H54 (cell line): ENCODE measurements at regions not wholly inside any gene's neighbourhood (a gene's known extent, or its start where the extent isn't known, plus 50 kb on each side); places are given as distances from the start of the nearest gene placed in this dataset.
"Not testable (repeated sequence)": the region's sequence is repeated elsewhere in the genome, so short reads cannot be mapped to it uniquely, and the experiment has no call there.

Experiments
- DNase-seq: peaks from one replicate; pipeline ENCODE4 v3.0.0; 2011; ENCODE audit warnings: low spot score, mixed read lengths; ENCODE audit not compliant: insufficient read length
- FAIRE-seq: peaks from 3 replicates; lab custom pipeline; 2011; peaks lifted over from hg19 to GRCh38; lab: Jason Lieb, UNC
- POLR2A ChIP-seq: IDR thresholded peaks from 2 replicates; pipeline ENCODE4 v1.6.1; 2011; ENCODE audit warnings: low read depth, mild to moderate bottlenecking, low read length

- FAIRE-seq: no peak
- TF ChIP-seq POLR2A: no peak
- no peak for DNase-seq
These were observed 882.0 kb upstream of the INTU start for GRCh38 chr4:126750723-126751122.

GRCh38 chr4:126752126-126752525 is 880.6 kb upstream of the INTU start:
- TF ChIP-seq POLR2A: no peak
- no peak for FAIRE-seq

GRCh38 chr4:126752702-126753101 is 880.1 kb upstream of the INTU start:
- FAIRE-seq: no peak
- DNase-seq: no peak
- TF ChIP-seq POLR2A: no peak

More at GRCh38 chr4:126752126-126752525, 880.6 kb upstream of the INTU start:
- no peak for DNase-seq

GRCh38 chr4:126753592-126753991 is 879.2 kb upstream of the INTU start:
- DNase-seq (no peak), FAIRE-seq (no peak)
- TF ChIP-seq POLR2A: no peak

- TF ChIP-seq POLR2A: no peak
- DNase-seq (no peak), FAIRE-seq (no peak)
These were observed 877.3 kb upstream of the INTU start for GRCh38 chr4:126755506-126755905.

GRCh38 chr4:126756050-126756829 is 876.5 kb upstream of the INTU start:
- no peak for DNase-seq
- FAIRE-seq: no peak
- no peak for TF ChIP-seq POLR2A

GRCh38 chr4:126757219-126757618 is 875.5 kb upstream of the INTU start:
- DNase-seq: no peak
- FAIRE-seq: no peak
- no peak for TF ChIP-seq POLR2A

GRCh38 chr4:126758493-126758892 is 874.3 kb upstream of the INTU start:
- no peak for FAIRE-seq

GRCh38 chr4:126761947-126762662 is 870.7 kb upstream of the INTU start:
- TF ChIP-seq POLR2A: no peak
- DNase-seq (no peak), FAIRE-seq (no peak)

More at GRCh38 chr4:126758493-126758892, 874.3 kb upstream of the INTU start:
- no peak for DNase-seq
- no peak for TF ChIP-seq POLR2A

- no peak for FAIRE-seq
- no peak for TF ChIP-seq POLR2A
- DNase-seq: no peak
These were observed 870.0 kb upstream of the INTU start for GRCh38 chr4:126762663-126763247.

GRCh38 chr4:126766241-126766640 is 866.5 kb upstream of the INTU start:
- DNase-seq (no peak), FAIRE-seq (no peak)
- no peak for TF ChIP-seq POLR2A

- FAIRE-seq (no peak), DNase-seq (no peak)
- no peak for TF ChIP-seq POLR2A
These were observed 864.4 kb upstream of the INTU start for GRCh38 chr4:126768338-126768737.

GRCh38 chr4:126770811-126771553 is 861.8 kb upstream of the INTU start:
- not testable (repeated sequence) for FAIRE-seq

GRCh38 chr4:126771618-126772017 is 861.1 kb upstream of the INTU start:
- not testable (repeated sequence) for FAIRE-seq, DNase-seq

More at GRCh38 chr4:126770811-126771553, 861.8 kb upstream of the INTU start:
- DNase-seq: not testable (repeated sequence)
